ENCODE measurements at regions not wholly inside any gene's neighbourhood (a gene's known extent, or its start where the extent isn't known, plus 50 kb on each side); places are given as distances from the start of the nearest gene placed in this dataset.

DNA sequence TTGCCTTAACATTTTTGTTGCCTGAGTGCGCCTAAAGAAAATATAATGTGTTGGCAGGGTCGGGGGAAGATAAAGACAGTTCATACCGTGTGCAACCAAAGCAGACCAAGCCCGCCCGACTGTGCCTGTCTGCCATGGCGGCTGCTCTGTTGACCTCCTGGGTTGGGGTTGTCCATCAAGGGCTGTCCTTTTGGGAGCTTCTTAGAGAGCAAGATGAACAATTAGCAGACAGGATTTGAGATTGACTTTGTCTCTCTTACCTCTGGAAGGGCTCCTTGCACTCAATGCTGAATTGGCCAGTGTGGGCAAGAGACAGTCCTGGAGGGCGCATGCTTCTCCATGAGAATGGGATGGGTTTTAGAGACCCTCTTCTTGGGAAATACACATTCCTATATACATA lies 319.6 kb downstream of the GLRX3 start:
- DNase-seq (no peak), FAIRE-seq (no peak)
- H3K27me3 ChIP-seq (ENCODE audit: control insufficient read depth, insufficient read depth, low read length): no peaks in the 10 kb centered on the region
- no peak overlapping the region for H3K9ac ChIP-seq (ENCODE audit: low read length in 3 of 3)
- H3K36me3 ChIP-seq (ENCODE audit: control insufficient read depth in 2 of 3, insufficient read depth in 3 of 3, low read length in 3 of 3): no peaks in the 10 kb centered on the region
- intact Hi-C loops (cut with DNase I): no loop called here
- no peak overlapping the region for H3K27ac ChIP-seq (ENCODE audit: low read depth in 2 of 2, low read length in 2 of 2)
- no peak overlapping the region for H3K4me3 ChIP-seq (ENCODE audit: low read length in 3 of 3)
- H3K9me3 ChIP-seq (ENCODE audit: control insufficient read depth in 2 of 3, insufficient read depth in 1 of 3, low read length in 3 of 3): no peaks in the 10 kb centered on the region
- no peaks in the 10 kb centered on the region for H3K4me1 ChIP-seq (ENCODE audit: control insufficient read depth in 2 of 3, insufficient read depth in 2 of 3, low read depth in 1 of 3, low read length in 3 of 3)
- TF ChIP-seq, protein P1, sequence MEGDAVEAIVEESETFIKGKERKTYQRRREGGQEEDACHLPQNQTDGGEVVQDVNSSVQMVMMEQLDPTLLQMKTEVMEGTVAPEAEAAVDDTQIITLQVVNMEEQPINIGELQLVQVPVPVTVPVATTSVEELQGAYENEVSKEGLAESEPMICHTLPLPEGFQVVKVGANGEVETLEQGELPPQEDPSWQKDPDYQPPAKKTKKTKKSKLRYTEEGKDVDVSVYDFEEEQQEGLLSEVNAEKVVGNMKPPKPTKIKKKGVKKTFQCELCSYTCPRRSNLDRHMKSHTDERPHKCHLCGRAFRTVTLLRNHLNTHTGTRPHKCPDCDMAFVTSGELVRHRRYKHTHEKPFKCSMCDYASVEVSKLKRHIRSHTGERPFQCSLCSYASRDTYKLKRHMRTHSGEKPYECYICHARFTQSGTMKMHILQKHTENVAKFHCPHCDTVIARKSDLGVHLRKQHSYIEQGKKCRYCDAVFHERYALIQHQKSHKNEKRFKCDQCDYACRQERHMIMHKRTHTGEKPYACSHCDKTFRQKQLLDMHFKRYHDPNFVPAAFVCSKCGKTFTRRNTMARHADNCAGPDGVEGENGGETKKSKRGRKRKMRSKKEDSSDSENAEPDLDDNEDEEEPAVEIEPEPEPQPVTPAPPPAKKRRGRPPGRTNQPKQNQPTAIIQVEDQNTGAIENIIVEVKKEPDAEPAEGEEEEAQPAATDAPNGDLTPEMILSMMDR (IDR thresholded peaks at IDR 0.05; ENCODE audit: borderline replicate concordance, extremely low read depth, insufficient read depth): no peak

GRCh38 chr10:130456616-130457015 lies 320.4 kb downstream of the GLRX3 start:
- intact Hi-C loops (cut with DNase I): no loop called here
- FAIRE-seq: no peak
- Histone ChIP-seq H3K4me3 (ENCODE audit: low read length in 3 of 3) (no peak overlapping the region), H3K27me3 (ENCODE audit: control insufficient read depth, insufficient read depth, low read length) (no peaks in the 10 kb centered on the region), H3K9ac (ENCODE audit: low read length in 3 of 3) (no peak overlapping the region), H3K36me3 (ENCODE audit: control insufficient read depth in 2 of 3, insufficient read depth in 3 of 3, low read length in 3 of 3) (no peaks in the 10 kb centered on the region), H3K27ac (ENCODE audit: low read depth in 2 of 2, low read length in 2 of 2) (no peak overlapping the region), H3K9me3 (ENCODE audit: control insufficient read depth in 2 of 3, insufficient read depth in 1 of 3, low read length in 3 of 3) (no peaks in the 10 kb centered on the region), H3K4me1 (ENCODE audit: control insufficient read depth in 2 of 3, insufficient read depth in 2 of 3, low read depth in 1 of 3, low read length in 3 of 3) (no peaks in the 10 kb centered on the region)
- TF ChIP-seq, protein P1 (IDR thresholded peaks at IDR 0.05; ENCODE audit: borderline replicate concordance, extremely low read depth, insufficient read depth): no peak
- no peak for DNase-seq

DNA sequence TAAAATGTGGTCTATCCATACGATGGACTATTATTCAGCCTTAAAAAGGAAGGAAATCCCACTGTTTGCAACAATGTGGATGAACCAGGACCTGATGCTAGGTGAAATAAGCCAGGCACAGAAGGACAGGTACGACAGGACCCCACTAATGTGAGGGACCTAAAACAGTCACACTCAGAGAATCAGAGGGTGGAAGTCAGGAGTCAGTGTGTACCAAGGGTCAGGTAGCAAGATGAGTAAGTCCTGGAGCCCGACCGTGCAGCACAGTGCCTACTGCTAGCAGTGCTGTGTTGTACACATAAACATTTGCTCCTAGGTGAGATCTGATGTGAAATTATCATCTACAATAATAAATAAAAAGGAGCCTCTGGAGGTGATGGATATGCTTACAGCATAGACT lies 322.3 kb downstream of the GLRX3 start:
- TF ChIP-seq, protein P1 (IDR thresholded peaks at IDR 0.05; ENCODE audit: borderline replicate concordance, extremely low read depth, insufficient read depth): no peak
- H3K27me3 ChIP-seq (ENCODE audit: control insufficient read depth, insufficient read depth, low read length): no peaks in the 10 kb centered on the region
- H3K9me3 ChIP-seq (ENCODE audit: control insufficient read depth in 2 of 3, insufficient read depth in 1 of 3, low read length in 3 of 3): no peaks in the 10 kb centered on the region
- H3K9ac ChIP-seq (ENCODE audit: low read length in 3 of 3): no peak overlapping the region
- H3K27ac ChIP-seq (ENCODE audit: low read depth in 2 of 2, low read length in 2 of 2): no peak overlapping the region
- DNase-seq (no peak), FAIRE-seq (no peak)
- intact Hi-C loops (cut with DNase I): no loop called here
- H3K4me1 ChIP-seq (ENCODE audit: control insufficient read depth in 2 of 3, insufficient read depth in 2 of 3, low read depth in 1 of 3, low read length in 3 of 3): no peaks in the 10 kb centered on the region
- no peak overlapping the region for H3K4me3 ChIP-seq (ENCODE audit: low read length in 3 of 3)
- H3K36me3 ChIP-seq (ENCODE audit: control insufficient read depth in 2 of 3, insufficient read depth in 3 of 3, low read length in 3 of 3): no peaks in the 10 kb centered on the region

- no peaks in the 10 kb centered on the region for H3K27me3 ChIP-seq (ENCODE audit: control insufficient read depth, insufficient read depth, low read length)
- H3K36me3 ChIP-seq (ENCODE audit: control insufficient read depth in 2 of 3, insufficient read depth in 3 of 3, low read length in 3 of 3): no peaks in the 10 kb centered on the region
- no peaks in the 10 kb centered on the region for H3K4me1 ChIP-seq (ENCODE audit: control insufficient read depth in 2 of 3, insufficient read depth in 2 of 3, low read depth in 1 of 3, low read length in 3 of 3)
- H3K9me3 ChIP-seq (ENCODE audit: control insufficient read depth in 2 of 3, insufficient read depth in 1 of 3, low read length in 3 of 3): no peaks in the 10 kb centered on the region
- no peak overlapping the region for H3K4me3 ChIP-seq (ENCODE audit: low read length in 3 of 3)
- TF ChIP-seq, protein P1 (IDR thresholded peaks at IDR 0.05; ENCODE audit: borderline replicate concordance, extremely low read depth, insufficient read depth): no peak
- FAIRE-seq: no peak
- DNase-seq: no peak
- H3K27ac ChIP-seq (ENCODE audit: low read depth in 2 of 2, low read length in 2 of 2): no peak overlapping the region
- H3K9ac ChIP-seq (ENCODE audit: low read length in 3 of 3): no peak overlapping the region
- intact Hi-C loops (cut with DNase I): no loop called here
Observed at GRCh38 chr10:130459011-130459410, 322.8 kb downstream of the GLRX3 start.
